ENCODE measurements at regions not wholly inside any gene's neighbourhood (a gene's known extent, or its start where the extent isn't known, plus 50 kb on each side); places are given as distances from the start of the nearest gene placed in this dataset.

- no peaks in the 10 kb centered on the region for H4K20me1 ChIP-seq (replicated peaks in 1 of 2; ENCODE audit: control insufficient read depth in 1 of 2, insufficient read depth in 2 of 2, low read length in 2 of 2)
- no peak overlapping the region for H2BK12ac ChIP-seq (ENCODE audit: low read depth, low read length)
- H4K91ac ChIP-seq (replicated peaks; ENCODE audit: insufficient read length, low read length), result no peak overlapping the region
- H3K23me2 ChIP-seq (ENCODE audit: low read depth, low read length), result no peaks in the 10 kb centered on the region
- H3K36me3 ChIP-seq (ENCODE audit: control insufficient read depth in 2 of 4, insufficient read depth in 4 of 4, low read length in 3 of 4), result no peaks in the 10 kb centered on the region
- no peak overlapping the region for H3K18ac ChIP-seq (ENCODE audit: extremely low read depth, low read length)
- H3K23ac ChIP-seq (ENCODE audit: insufficient read length), result no peak overlapping the region
- no peak overlapping the region for H2AK5ac ChIP-seq (ENCODE audit: low read depth, low read length)
- H3K9me3 ChIP-seq (ENCODE audit: insufficient read depth in 2 of 2, low read depth in 1 of 2, low read length in 1 of 2), result no peaks in the 10 kb centered on the region
- H2BK5ac ChIP-seq (ENCODE audit: low read depth, low read length), result no peak overlapping the region
- no peak overlapping the region for H3K14ac ChIP-seq (ENCODE audit: insufficient read length)
- H3K4me2 ChIP-seq (ENCODE audit: insufficient read depth in 1 of 2, low read depth in 2 of 2, low read length in 2 of 2), result no peak overlapping the region
- TF ChIP-seq POLR2A (IDR thresholded peaks at IDR 0.05; ENCODE audit: control extremely low read depth in 1 of 2, low read depth in 2 of 2, low read length in 2 of 2) (no peak), CTBP2 (IDR thresholded peaks at IDR 0.05; ENCODE audit: borderline replicate concordance, insufficient read depth, insufficient read length, low read length) (no peak), CHD1 (IDR thresholded peaks at IDR 0.05; ENCODE audit: low read depth, low read length) (no peak), RAD21 (IDR thresholded peaks at IDR 0.05 in 1 of 2, conservative IDR thresholded peaks at IDR 0.05 in 1 of 2; ENCODE audit: low read depth in 2 of 2, low read length in 2 of 2) (no peak), BACH1 (IDR thresholded peaks at IDR 0.05; ENCODE audit: low read length) (peak; percentile 78), CBX8 (IDR thresholded peaks at IDR 0.05; ENCODE audit: borderline replicate concordance, low read depth, low read length) (no peak), EP300 (IDR thresholded peaks at IDR 0.05; ENCODE audit: borderline replicate concordance in 1 of 2, low read depth in 2 of 2, low read length in 2 of 2) (no peak), EZH2 (IDR thresholded peaks at IDR 0.05; ENCODE audit: low read depth, low read length, severe bottlenecking) (no peak), PHF8 (conservative IDR thresholded peaks at IDR 0.05; ENCODE audit: low read depth, low read length) (no peak), MAFK (IDR thresholded peaks at IDR 0.05; ENCODE audit: low read depth, low read length) (peak; percentile 59; the same call in 1 of the 2 replicates), SUZ12 (IDR thresholded peaks at IDR 0.05; ENCODE audit: low read length) (no peak), KDM4A (IDR thresholded peaks at IDR 0.05; ENCODE audit: low read depth, low read length, severe bottlenecking) (no peak), POLR2AphosphoS5 (IDR thresholded peaks at IDR 0.05; ENCODE audit: low read depth, low read length) (no peak), SP1 (IDR thresholded peaks at IDR 0.05; ENCODE audit: low read depth, low read length) (no peak), FOSL1 (IDR thresholded peaks at IDR 0.05; ENCODE audit: insufficient read depth, low read depth, low read length) (no peak)
- no peaks in the 10 kb centered on the region for H3K79me1 ChIP-seq (ENCODE audit: low read depth, low read length)
- H3K79me2 ChIP-seq (ENCODE audit: control insufficient read depth in 1 of 2, insufficient read depth in 2 of 2, low read length in 2 of 2), result no peaks in the 10 kb centered on the region
- H3K27me3 ChIP-seq (replicated peaks in 1 of 4; ENCODE audit: control insufficient read depth in 3 of 4, extremely low read depth in 1 of 4, insufficient read depth in 3 of 4, low read length in 3 of 4), result no peaks in the 10 kb centered on the region
- H2BK15ac ChIP-seq (ENCODE audit: low read length), result no peak overlapping the region
- no peak overlapping the region for H3K4ac ChIP-seq (replicated peaks; ENCODE audit: insufficient read length, low read depth, low read length)
- H3K56ac ChIP-seq (replicated peaks; ENCODE audit: insufficient read length, low read depth, low read length), result no peak overlapping the region
- H3K4me1 ChIP-seq (replicated peaks in 1 of 4; ENCODE audit: control insufficient read depth in 3 of 4, insufficient read depth in 4 of 4, low read length in 3 of 4), result 0 out of 7 replicates have a peak, but pooled peaks cover 0 to 2% (median 0%) of the 10 kb centered on the region in 4 experiments
- FAIRE-seq (no peak), DNase-seq (ENCODE audit: low read depth in 1 of 2, low spot score in 2 of 2) (peak in 1 of 2 experiments; percentile 1)
- no peak overlapping the region for H3K4me3 ChIP-seq (ENCODE audit: extremely low read depth in 1 of 4, insufficient read depth in 2 of 4, low read depth in 3 of 4, low read length in 4 of 4)
- ChIA-PET POLR2A (ENCODE audit: partially characterized antibody) (no interaction called here), CTCF (ENCODE audit: partially characterized antibody) (interaction anchor here (0.7 to 1.2 kb wide), 3 partner anchors 59 to 517 kb away, joined by 3 read pairs; no protein-coding TSS in a partner anchor)
- H2BK120ac ChIP-seq (replicated peaks; ENCODE audit: low read depth, low read length), result no peak overlapping the region
- no peak overlapping the region for H3K27ac ChIP-seq (ENCODE audit: low read depth, low read length)
- no peak overlapping the region for H4K8ac ChIP-seq (ENCODE audit: extremely low read depth, insufficient read depth, low read length)
- WGBS, 2 experiments (ENCODE audit: extremely low coverage in 1 of 2, insufficient coverage in 1 of 2, insufficient read length in 1 of 2, insufficient replicate concordance in 2 of 2, low coverage in 1 of 2, low lambda C conversion rate in 2 of 2, missing lambda C conversion rate in 1 of 2), result 80% methylated on average over 5 of the region's 5 CpGs; no CpG with 5 or more reads in 1 of the 2 experiments
- peak overlapping the region; percentile 33 for H4K5ac ChIP-seq (ENCODE audit: insufficient read length, low read depth, low read length)
- H2BK20ac ChIP-seq (ENCODE audit: low read length), result no peak overlapping the region
- no peak overlapping the region for H3K9ac ChIP-seq (replicated peaks in 1 of 4; ENCODE audit: extremely low read depth in 1 of 4, low read depth in 3 of 4, low read length in 3 of 4)
- H2AFZ ChIP-seq (ENCODE audit: low read length), result peak overlapping the region; percentile 56; the same call in 1 of the 2 replicates
These were observed 181.2 kb upstream of the RARB start for GRCh38 chr3:25246913-25247312.

Data from H1 (cell line).